Neural progenitor cell (in vitro differentiated cells): ENCODE measurements at regions not wholly inside any gene's neighbourhood (a gene's known extent, or its start where the extent isn't known, plus 50 kb on each side); places are given as distances from the start of the nearest gene placed in this dataset.

Experiments used
- DNase-seq: peaks from one replicate; pipeline ENCODE4 v3.0.0-alpha.2; 2016; ENCODE audit warnings: low spot score
- H2AFZ ChIP-seq: fragments of 200-600 bp; sonication (generic); replicated peaks from 2 replicates; pipeline ENCODE4 v1.6.1; 2016; ENCODE audit warnings: antibody characterized with exemption
- H3F3A ChIP-seq: fragments of 200-600 bp; sonication (generic); 2 replicates; pipeline ENCODE4 v1.6.1; 2016; ENCODE audit warnings: antibody characterized with exemption, low read depth
- H3K27ac ChIP-seq: fragments of 200-600 bp; sonication (generic); 2 replicates; pipeline ENCODE4 v1.5.1; 2016; ENCODE audit warnings: mild to moderate bottlenecking
- H3K27me3 ChIP-seq: fragments of 200-600 bp; sonication (generic); 2 replicates; pipeline ENCODE4 v1.6.1; 2016; ENCODE audit warnings: mild to moderate bottlenecking, moderate library complexity
- H3K36me3 ChIP-seq: fragments of 200-600 bp; sonication (generic); 2 replicates; pipeline ENCODE4 v1.5.1; 2016
- H3K4me1 ChIP-seq: fragments of 200-600 bp; sonication (generic); 2 replicates; pipeline ENCODE4 v1.6.1; 2016; ENCODE audit warnings: mixed run types
- H3K4me2 ChIP-seq: fragments of 200-600 bp; sonication (generic); 2 replicates; pipeline ENCODE4 v1.6.1; 2016
- H3K4me3 ChIP-seq: fragments of 200-600 bp; sonication (generic); 2 replicates; pipeline ENCODE4 v1.5.1; 2016
- H3K79me2 ChIP-seq: fragments of 200-600 bp; sonication (generic); 2 replicates; pipeline ENCODE4 v1.6.1; 2016; ENCODE audit warnings: low read depth
- H3K9ac ChIP-seq: fragments of 200-600 bp; sonication (generic); 2 replicates; pipeline ENCODE4 v1.6.1; 2016
- H3K9me3 ChIP-seq: fragments of 200-600 bp; sonication (generic); 2 replicates; pipeline ENCODE4 v1.5.1; 2016; ENCODE audit warnings: low read depth
- H4K20me1 ChIP-seq: fragments of 200-600 bp; sonication (generic); 2 replicates; pipeline ENCODE4 v1.6.1; 2016; ENCODE audit warnings: low read depth
- H3K27ac Mint-ChIP-seq: 3 replicates; pipeline ENCODE4 v1.8.0; 2021; ENCODE audit warnings: mixed read lengths
- H3K27me3 Mint-ChIP-seq: 2 replicates; pipeline ENCODE4 v1.8.0; 2022; ENCODE audit warnings: low read depth, mild to moderate bottlenecking, inconsistent platforms, moderate library complexity, mixed read lengths; ENCODE audit not compliant: insufficient read depth
- H3K36me3 Mint-ChIP-seq: 3 replicates; pipeline ENCODE4 v1.8.0; 2021; ENCODE audit warnings: mixed read lengths
- H3K4me1 Mint-ChIP-seq: 3 replicates; pipeline ENCODE4 v1.8.0; 2021; ENCODE audit warnings: mixed read lengths
- H3K4me3 Mint-ChIP-seq: 3 replicates; pipeline ENCODE4 v1.8.0; 2021; ENCODE audit warnings: mild to moderate bottlenecking, moderate library complexity, mixed read lengths
- H3K9me3 Mint-ChIP-seq: 3 replicates; pipeline ENCODE4 v1.8.0; 2020; ENCODE audit warnings: mixed read lengths
- CTCF ChIP-seq: fragments of 200-600 bp; sonication (generic); IDR thresholded peaks from 2 replicates; pipeline ENCODE4 v1.5.1; 2017; ENCODE audit warnings: antibody characterized with exemption, mild to moderate bottlenecking
- EZH2 ChIP-seq: fragments of 200-600 bp; sonication (generic); IDR thresholded peaks from 2 replicates; pipeline ENCODE4 v1.6.1; 2017; ENCODE audit warnings: antibody characterized with exemption, mild to moderate bottlenecking, moderate library complexity
- EZH2phosphoT487 ChIP-seq: fragments of 200-600 bp; sonication (generic); IDR thresholded peaks from 2 replicates; pipeline ENCODE4 v1.6.1; 2017; ENCODE audit warnings: antibody characterized with exemption

- Mint-ChIP-seq H3K36me3 (no peaks in the 10 kb centered on the region), H3K27me3 (no peaks in the 10 kb centered on the region), H3K27ac (no peak overlapping the region), H3K9me3 (no peaks in the 10 kb centered on the region), H3K4me1 (no peaks in the 10 kb centered on the region), H3K4me3 (no peak overlapping the region)
- H3K4me2 ChIP-seq, result no peak overlapping the region
- no peak overlapping the region for H3K9ac ChIP-seq
- H3F3A ChIP-seq, result no peaks in the 10 kb centered on the region
- no peak overlapping the region for H3K27ac ChIP-seq
- H4K20me1 ChIP-seq, result no peaks in the 10 kb centered on the region
- DNase-seq, result no peak
- no peak overlapping the region for H2AFZ ChIP-seq
- no peak overlapping the region for H3K4me3 ChIP-seq
- no peaks in the 10 kb centered on the region for H3K4me1 ChIP-seq
- no peaks in the 10 kb centered on the region for H3K36me3 ChIP-seq
- H3K27me3 ChIP-seq, result no peaks in the 10 kb centered on the region
- TF ChIP-seq EZH2, result no peak
- TF ChIP-seq CTCF, result no peak
- TF ChIP-seq EZH2phosphoT487, result no peak
- no peaks in the 10 kb centered on the region for H3K79me2 ChIP-seq
- no peaks in the 10 kb centered on the region for H3K9me3 ChIP-seq
Measured at GRCh38 chr3:88444251-88444650, 294.5 kb downstream of the C3orf38 start.

- no peak overlapping the region for H3K4me3 Mint-ChIP-seq
Measured at GRCh38 chr3:88452228-88452627, 302.5 kb downstream of the C3orf38 start.

GRCh38 chr3:88460369-88460768 is 310.6 kb downstream of the C3orf38 start:
- no peaks in the 10 kb centered on the region for H3K27me3 Mint-ChIP-seq
- TF ChIP-seq EZH2, result no peak
- no peak for TF ChIP-seq CTCF
- TF ChIP-seq EZH2phosphoT487, result no peak
- H3K9me3 Mint-ChIP-seq, result no peaks in the 10 kb centered on the region
- no peaks in the 10 kb centered on the region for H3F3A ChIP-seq
- H3K27me3 ChIP-seq, result no peaks in the 10 kb centered on the region
- H3K9me3 ChIP-seq, result no peaks in the 10 kb centered on the region
- no peaks in the 10 kb centered on the region for H3K4me1 ChIP-seq
- no peak overlapping the region for H3K4me2 ChIP-seq
- H3K79me2 ChIP-seq, result no peaks in the 10 kb centered on the region
- H3K27ac ChIP-seq, result no peak overlapping the region
- H3K4me3 Mint-ChIP-seq, result no peak overlapping the region
- H3K36me3 Mint-ChIP-seq, result no peaks in the 10 kb centered on the region
- no peaks in the 10 kb centered on the region for H3K36me3 ChIP-seq
- no peak for DNase-seq
- no peak overlapping the region for H3K4me3 ChIP-seq
- no peak overlapping the region for H3K27ac Mint-ChIP-seq
- no peaks in the 10 kb centered on the region for H3K4me1 Mint-ChIP-seq
- H4K20me1 ChIP-seq, result no peaks in the 10 kb centered on the region
- no peak overlapping the region for H3K9ac ChIP-seq
- no peak overlapping the region for H2AFZ ChIP-seq

More at GRCh38 chr3:88452228-88452627, 302.5 kb downstream of the C3orf38 start:
- Histone ChIP-seq H3K36me3 (no peaks in the 10 kb centered on the region), H3K27ac (no peak overlapping the region), H3K4me1 (no peaks in the 10 kb centered on the region), H4K20me1 (no peaks in the 10 kb centered on the region), H3K9me3 (no peaks in the 10 kb centered on the region), H3K27me3 (no peaks in the 10 kb centered on the region), H3K4me3 (no peak overlapping the region), H3K79me2 (no peaks in the 10 kb centered on the region), H3K4me2 (no peak overlapping the region), H3F3A (no peaks in the 10 kb centered on the region), H2AFZ (no peak overlapping the region), H3K9ac (no peak overlapping the region)
- H3K9me3 Mint-ChIP-seq, result peaks cover 2% of the 10 kb centered on the region
- no peak for DNase-seq
- H3K36me3 Mint-ChIP-seq, result no peaks in the 10 kb centered on the region
- no peak overlapping the region for H3K27ac Mint-ChIP-seq
- TF ChIP-seq EZH2, result no peak
- no peak for TF ChIP-seq EZH2phosphoT487
- no peak for TF ChIP-seq CTCF
- no peaks in the 10 kb centered on the region for H3K4me1 Mint-ChIP-seq
- H3K27me3 Mint-ChIP-seq, result no peaks in the 10 kb centered on the region

- TF ChIP-seq EZH2 (no peak), CTCF (no peak), EZH2phosphoT487 (no peak)
- H3K79me2 ChIP-seq, result no peaks in the 10 kb centered on the region
- H3K4me3 ChIP-seq, result no peak overlapping the region
- no peak for DNase-seq
- Mint-ChIP-seq H3K36me3 (no peaks in the 10 kb centered on the region), H3K4me1 (no peaks in the 10 kb centered on the region), H3K9me3 (no peaks in the 10 kb centered on the region), H3K4me3 (no peak overlapping the region), H3K27ac (no peak overlapping the region), H3K27me3 (no peaks in the 10 kb centered on the region)
- H3K27me3 ChIP-seq, result no peaks in the 10 kb centered on the region
- H3K27ac ChIP-seq, result no peak overlapping the region
- no peaks in the 10 kb centered on the region for H3K36me3 ChIP-seq
- no peaks in the 10 kb centered on the region for H3K9me3 ChIP-seq
- H3K9ac ChIP-seq, result no peak overlapping the region
- H3K4me2 ChIP-seq, result no peak overlapping the region
- H4K20me1 ChIP-seq, result no peaks in the 10 kb centered on the region
- H3F3A ChIP-seq, result no peaks in the 10 kb centered on the region
- H2AFZ ChIP-seq, result no peak overlapping the region
- H3K4me1 ChIP-seq, result no peaks in the 10 kb centered on the region
Measured at GRCh38 chr3:88462230-88462629, 312.5 kb downstream of the C3orf38 start.
